Activated CD4-positive, alpha-beta T cell treated with anti-CD3 and anti-CD28 coated beads, Interleukin-2, amount 50 U/mL, for 48 hours (primary cell): ENCODE measurements at regions not wholly inside any gene's neighbourhood (a gene's known extent, or its start where the extent isn't known, plus 50 kb on each side); places are given as distances from the start of the nearest gene placed in this dataset.

Source experiments
- DNase-seq, 2 experiments: peaks; one replicate each; pipeline ENCODE4 v3.0.0-alpha.2; 2020

DNA sequence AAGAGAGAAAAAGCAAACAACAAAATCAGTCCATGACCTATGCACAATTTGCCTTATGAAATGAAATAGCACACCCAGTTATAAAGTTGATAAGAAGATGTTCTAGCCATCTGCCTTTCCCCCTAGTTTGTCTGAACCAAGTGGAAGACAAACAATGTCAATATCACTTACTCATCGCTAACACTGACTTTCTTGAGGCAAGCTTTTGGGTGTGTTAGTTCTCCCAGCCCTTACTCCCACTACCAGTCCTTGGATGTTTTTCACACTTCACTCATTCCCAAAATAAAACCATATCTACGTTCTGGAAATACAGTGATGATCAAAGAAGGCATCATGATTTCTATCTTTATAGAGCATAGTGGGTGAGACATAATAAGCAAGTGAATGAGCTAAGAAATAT, 393.8 kb downstream of the PCDH20 start:
- no peak for DNase-seq

DNA sequence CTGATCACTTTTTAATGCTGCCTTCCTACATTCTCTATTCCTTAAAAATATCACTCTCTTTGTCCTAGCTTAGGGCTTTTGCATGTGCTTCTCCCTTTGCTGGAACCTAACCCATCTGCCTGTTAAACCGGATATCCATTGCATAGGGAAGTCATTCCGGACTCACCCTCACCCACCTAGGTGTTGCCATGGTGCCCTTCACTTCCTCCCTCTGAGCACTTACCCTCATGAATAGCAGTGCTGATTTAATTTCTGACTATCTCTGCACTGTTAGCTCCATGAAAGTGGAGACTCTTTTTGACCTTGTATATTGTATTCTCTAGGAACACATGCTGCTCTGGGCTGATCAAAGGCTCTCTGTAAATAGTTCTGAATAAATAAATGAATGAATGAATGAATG, 401.9 kb downstream of the PCDH20 start:
- DNase-seq = no peak

DNA sequence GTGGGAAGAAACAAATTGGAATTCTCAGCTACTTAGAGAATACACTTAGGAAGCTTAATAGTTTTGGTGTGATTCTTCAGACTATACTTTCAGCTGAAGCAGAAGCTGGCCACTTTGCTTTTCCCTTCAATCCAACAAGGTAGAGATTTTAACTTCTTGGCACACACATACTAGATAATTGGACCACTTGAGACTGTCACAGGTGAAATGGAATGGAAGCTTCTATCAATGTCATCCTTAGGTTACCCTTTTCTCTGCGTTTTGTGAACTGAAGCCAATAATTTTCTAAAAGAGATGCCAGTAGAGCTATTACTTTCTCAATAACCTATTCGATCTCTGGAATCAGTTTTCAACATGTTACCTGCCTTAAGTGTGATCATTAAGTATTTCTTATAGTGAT, 405.3 kb downstream of the PCDH20 start:
- no peak for DNase-seq

DNA sequence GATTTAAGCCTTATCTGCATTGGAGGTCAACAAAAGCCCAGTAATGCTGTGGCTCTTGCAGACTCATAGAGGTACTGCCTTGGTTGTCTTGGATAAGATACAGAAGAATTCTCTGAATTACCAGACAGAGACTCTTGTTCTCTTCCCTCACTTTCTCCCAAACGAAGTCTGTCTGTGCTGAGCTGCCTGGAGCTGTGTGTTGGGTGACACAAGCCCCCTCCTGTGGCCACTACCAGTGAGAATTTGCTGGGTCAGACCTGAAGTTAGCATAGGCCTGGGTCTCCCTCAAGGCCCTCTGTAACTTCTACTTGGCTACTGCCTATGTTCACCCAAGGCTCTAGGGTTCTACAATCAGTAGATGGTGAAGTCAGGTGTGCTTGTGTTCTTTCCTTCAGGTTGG, 413.0 kb downstream of the PCDH20 start:
- DNase-seq = no peak

DNA sequence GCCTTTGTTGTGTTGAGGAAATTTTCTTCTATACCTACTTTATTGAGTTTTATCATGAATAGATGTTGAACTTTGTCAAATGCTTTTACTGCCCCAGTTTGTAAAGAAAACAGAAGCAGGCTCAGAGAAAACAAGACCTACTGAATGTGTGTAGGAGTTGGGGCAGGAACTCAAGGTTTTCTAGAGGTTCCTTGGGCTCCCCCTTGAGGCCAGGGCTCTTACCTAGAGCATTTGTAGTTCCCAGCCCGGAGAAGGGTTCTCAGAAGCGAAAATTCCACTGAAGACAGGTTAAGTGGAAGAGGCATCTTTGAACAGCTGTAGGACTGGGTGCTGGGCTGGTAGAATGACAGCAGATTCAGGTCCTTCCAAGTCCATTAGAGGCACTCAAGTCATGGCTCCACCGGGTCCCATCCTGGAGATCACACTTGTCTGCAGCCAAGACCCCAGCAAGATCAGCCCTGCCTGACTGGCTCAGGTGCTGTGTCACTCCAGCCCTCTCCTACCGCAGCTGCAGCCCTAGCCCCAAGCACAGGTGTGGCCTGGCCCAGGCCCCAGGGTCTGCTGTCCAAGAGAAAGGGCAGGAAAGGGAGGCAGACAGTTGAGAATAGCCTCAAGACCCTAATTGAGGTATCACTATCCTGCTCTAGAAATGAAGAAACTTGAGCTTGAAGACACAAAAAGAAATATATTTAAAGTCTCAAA, 425.5 kb downstream of the PCDH20 start:
- no peak for DNase-seq

DNA sequence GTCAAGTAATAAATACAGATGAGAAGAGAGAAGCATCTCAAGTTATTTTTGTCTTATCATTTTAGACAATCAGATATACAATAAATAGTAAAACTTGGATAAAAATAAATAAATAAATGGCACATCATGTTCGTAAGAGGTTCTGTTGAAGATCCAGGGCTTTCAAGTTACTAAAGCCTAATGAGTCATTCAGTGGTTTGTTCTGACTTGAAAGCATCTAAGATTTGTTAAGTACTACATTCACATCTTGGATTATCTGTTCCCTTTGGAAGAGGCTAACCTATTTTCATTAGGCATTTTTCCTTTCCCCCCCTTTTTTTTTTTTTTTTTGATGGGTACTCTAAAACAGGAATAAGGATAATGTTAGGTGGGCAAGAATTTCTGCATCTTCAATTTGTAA, 429.3 kb downstream of the PCDH20 start:
- DNase-seq = no peak

DNA sequence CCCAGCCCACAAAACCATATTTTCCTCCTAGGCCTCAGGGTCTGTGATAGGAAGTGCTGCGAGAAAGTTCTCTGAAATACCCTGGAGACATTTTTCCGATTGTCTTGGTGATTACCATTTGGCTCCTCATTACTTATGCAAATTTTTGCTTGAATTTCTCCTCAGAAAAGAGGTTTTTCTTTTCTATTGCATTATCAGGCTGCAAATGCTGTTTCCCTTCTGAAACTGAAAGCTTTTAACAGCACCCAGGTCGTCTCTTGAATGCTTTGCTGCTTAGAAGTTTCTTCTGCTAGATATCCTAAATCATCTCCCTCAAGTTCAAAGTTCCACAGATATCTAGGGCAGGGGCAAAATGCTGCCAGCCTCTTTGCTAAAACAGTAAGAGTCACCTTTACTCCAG, 434.2 kb downstream of the PCDH20 start:
- DNase-seq = no peak

DNA sequence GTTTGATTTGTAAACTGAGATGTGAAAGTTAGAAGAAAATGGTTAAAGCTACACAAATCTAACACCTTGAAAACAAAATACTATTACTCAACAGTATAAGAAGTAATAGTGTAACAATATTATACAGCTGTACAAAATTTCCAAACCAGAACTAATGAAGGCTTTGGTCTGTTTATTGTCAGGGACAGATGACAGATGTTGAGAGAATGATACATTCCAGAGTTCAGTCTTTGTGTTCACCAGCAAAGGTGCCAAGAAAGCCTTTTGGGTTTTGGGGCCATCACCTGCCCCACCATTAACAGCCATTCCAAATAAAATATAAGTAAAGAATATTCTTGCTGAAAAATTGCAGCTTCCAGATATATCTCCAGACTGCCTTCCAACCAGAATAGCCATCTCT, 439.3 kb downstream of the PCDH20 start:
- no peak for DNase-seq

DNA sequence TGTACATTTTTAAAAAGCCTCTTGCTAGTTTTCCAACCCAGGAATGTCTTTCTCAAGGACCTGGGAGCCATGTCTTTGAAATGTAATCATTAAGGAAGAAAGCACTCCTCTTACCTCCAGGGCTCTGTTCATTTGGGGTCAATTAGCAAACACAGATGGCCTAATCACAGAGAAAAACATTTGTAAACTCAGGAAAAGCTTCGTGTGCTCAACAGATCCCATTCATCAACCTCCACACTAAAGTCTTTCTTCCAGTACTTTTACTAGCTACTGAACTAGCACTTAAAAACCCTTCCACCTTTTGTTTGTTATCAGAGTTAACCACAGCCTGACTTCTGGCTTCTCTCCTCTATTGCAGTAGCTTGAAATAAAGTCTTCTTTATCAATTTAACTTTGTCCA, 441.4 kb downstream of the PCDH20 start:
- DNase-seq = no peak

DNA sequence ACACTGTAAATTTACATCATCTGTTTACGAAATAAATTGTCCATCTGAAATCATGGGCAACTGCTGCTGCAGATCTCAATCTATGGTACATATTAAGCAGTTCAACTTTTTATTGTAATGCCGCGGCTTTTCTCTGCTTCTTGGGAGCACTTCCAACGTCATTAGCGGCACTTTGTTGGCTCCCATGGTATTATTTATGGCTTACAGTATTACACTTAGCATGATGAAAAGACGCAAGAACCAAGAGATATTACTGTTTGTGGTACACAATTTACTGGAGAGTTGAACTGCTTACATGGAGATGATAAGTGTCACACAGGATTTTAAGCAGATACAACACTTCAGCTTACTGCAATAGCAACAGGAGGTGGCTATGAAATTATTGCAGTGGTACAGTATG, 442.1 kb downstream of the PCDH20 start:
- no peak for DNase-seq

DNA sequence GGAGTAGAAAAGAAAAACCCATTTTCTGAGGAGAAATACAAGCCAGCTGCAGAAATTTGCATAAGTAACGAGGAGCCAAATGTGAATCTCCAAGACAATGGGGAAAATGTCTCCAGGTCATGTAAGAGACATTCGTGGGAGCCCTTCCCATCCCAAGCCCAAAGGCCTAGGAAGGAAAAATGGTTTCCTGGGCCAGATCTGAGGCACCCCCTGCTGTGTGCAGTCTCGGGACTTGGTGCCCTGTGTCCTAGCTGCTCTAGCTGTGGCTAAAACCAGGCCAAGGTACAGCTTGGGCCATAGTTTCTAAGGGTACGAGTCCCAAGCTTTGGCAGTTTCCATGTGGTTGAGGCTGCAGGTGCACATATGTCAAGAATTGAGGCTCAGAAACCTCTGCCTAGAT, 444.9 kb downstream of the PCDH20 start:
- DNase-seq = no peak

DNA sequence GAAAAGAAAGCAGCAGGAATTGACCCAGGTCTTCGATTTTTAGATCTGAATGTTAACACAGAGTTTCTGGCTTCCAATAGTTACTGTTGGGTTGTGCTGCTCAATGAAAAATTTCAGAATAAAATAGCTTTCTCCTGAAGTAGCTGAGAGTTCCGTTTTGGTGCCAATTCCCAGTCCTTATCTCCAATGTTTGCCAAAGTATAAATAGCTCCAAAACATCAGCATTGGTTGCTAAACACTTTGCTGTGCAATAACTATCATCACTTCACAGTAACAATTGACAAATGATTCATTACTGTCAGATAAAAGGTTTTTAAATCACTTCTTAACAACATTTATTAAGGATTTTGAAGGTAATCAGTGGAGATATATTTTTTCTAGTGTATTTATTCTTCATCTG, 446.0 kb downstream of the PCDH20 start:
- DNase-seq = no peak

DNA sequence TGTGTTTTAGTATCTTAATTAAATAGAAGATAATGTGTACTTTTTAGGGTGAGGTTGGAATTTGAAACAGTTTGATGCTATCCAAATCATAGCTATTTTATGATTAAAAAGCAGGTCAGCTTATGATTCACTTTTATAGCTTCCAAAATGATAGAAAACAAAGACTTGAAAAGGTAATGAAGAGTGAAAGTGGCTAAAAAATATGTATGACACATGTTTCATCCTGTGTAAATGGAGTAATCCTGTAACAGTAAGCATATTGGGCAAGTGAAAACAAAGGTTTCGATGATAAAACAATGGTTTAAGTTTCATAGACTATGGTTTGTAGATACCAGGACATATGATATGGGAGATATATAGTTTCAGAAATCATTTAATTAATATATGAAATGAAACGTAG, 456.2 kb downstream of the PCDH20 start:
- no peak for DNase-seq

DNA sequence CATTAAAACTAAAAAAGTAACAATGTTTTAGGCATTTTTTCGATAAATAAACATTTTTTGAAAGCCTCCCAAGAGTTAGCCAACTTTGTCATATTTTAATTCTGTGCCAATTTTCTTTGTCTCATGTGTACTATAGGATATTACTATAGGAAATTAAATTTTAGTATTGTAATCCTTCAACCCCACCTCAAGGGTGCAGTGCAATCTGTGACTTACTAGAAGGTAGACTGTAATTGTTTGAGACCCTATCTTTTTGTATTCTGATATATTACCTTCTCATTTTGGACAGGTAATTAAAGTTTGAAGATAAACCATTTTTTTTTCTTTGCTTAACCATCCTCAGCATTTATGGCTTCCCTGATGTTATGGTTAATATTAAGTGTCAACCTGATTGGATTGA, 457.8 kb downstream of the PCDH20 start:
- DNase-seq = no peak

DNA sequence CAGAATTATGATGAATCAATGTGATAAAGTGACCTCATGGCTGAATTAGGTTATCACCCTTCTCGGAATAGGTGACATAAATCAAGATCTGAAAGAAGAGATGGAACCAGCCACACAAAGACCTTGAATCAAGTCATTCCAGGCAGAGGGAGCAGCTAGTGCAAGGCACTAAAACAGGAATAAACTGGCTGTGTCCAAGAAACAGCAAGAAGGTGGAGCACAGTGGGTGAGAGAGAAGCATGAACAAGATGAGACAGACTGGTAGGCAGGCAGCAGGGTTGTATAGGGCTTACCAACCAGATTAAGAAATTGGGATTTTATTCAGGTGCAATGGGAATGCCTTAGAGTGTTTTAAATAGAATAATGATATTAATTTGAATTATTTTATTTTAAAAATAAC, 470.3 kb downstream of the PCDH20 start:
- no peak for DNase-seq

DNA sequence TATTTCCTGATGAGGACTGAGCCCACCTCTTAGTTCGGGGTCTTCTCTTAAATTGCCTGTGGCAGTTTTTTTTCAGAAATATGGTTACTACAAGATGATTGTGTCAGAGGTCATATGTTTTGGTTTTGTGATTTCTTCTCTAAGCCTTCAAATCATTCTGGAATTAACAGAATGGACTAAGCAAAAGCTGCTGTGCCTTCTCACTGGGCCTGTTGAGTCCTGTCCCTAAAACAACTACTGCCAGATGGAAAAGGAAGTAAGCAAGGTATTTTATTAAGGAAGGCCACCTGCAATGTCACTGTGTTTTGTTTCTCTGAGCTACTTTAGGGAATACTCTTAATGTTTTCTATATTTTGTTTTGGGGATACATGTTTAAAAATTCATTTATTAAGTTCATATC, 470.8 kb downstream of the PCDH20 start:
- no peak for DNase-seq

DNA sequence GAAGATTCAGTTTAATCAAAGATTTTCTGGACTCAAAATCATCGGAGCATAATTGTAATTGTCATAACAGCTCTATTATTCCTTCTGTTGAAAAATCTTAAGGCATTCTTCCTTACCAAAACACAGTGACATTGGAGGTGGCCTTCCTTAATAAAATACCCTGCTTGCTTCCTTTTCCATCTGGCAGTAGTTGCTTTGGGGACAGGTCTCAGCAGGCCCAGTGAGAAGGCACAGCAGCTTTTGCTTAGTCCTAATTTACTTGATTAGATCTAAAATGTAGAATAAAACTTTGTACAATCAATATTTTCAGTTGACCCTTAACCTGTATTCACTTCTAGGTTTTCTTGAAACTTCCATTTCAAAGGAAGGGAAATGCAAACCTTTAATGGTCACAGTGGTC, 471.6 kb downstream of the PCDH20 start:
- no peak for DNase-seq

DNA sequence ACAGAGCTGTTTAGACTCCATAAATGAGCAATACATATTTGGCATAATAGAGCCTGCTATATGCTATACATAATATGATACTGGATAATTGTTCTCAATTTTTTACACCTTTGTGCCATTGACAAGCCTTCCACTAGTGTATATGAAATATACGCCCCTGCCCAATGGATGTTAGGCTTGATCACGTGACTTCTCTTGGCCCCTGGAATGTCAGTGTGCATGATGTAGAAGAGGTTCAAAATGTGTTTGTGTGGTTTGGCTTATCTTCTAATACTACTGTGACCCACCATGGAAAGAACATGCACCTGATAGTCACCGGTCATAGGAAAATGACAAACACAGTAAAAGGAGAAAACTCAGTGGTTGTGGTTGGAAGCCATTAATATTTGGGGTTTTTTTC, 479.4 kb downstream of the PCDH20 start:
- no peak for DNase-seq

DNA sequence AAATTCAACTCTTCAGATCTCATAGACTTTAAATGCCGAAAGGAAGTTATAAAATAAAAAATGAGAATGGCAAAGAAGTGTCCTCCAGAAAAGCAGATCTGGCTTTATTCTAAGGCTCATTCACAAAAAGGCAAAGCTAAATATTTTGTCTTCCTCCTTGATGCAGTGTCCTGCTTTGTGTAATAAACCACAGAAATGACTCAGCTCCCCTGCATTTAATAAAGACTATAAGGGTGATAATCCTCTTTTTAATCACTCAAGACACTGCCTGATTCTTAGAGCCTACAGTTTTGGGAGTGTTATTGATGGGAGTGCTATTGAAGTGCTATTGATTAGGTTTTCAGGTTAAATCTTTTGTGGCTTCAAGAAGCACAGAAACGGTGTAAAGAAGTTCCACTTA, 482.0 kb downstream of the PCDH20 start:
- no peak for DNase-seq

DNA sequence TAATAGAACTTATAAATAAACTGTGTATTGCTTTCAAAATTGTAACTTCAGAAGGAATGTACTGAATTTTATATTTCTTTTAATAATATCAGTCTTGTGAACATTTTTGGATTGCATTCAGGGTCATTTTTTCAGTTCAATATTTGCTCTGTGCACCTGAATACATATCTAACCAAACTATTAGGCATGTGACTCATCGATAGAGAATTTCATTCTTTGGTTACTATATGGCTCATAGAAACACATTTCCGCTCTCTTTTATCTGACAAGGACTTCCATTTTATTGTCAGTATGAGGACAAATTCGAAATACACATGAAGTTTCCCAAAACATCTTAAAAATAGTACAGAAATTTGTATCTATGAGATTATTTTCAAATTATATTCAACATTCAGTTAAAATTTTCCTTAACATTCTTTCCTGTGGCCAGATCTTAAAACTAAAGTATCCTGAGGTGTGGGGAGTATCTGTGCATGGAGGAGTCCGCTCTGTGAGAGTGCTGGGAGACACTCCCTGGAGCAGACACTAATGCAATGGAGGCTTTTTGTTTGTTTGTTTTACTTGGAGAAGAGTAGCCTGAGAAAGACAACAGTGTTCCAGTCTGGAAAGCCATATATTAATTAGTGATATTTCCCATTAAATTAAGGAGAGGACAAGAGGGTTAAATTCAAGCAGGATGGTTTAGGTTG, 483.6 kb downstream of the PCDH20 start:
- no peak for DNase-seq

DNA sequence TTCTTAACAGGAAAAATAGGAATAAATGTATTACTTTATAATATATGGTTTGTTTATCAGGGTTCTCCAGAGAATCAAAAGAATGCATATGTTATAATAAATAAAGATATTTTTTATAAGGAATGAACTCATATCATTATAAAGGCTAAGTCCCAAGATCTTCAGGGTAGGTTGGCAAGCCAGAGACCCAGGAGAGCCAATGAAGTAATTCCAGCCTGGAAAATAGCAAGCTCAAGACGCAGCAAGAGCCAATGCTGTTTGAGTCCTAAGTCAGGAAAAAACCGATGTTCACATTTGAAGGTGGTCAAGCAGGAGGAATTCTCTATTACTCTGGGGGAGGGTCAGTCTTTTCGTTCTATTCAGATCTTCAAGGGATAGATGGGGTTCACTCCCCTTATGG, 490.0 kb downstream of the PCDH20 start:
- DNase-seq = no peak

DNA sequence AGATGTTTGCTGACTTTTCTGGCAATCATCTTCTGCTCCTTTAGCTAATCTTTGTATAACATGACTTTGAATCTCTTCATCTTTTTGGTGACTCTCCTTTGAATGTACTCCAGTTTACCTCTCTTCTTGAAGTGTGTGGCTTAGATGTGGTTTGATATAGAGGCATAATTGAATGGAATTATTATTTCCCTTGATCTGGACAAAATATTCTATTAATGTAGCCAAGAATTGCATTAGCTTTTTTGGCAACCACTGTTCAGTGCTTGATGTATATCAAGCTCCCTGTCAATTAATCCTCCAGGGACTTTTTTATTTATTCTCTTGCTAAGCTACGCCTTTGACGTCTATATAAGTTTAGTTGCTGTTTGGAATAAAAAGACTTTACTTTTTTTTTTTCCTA, 490.8 kb downstream of the PCDH20 start:
- DNase-seq = no peak

DNA sequence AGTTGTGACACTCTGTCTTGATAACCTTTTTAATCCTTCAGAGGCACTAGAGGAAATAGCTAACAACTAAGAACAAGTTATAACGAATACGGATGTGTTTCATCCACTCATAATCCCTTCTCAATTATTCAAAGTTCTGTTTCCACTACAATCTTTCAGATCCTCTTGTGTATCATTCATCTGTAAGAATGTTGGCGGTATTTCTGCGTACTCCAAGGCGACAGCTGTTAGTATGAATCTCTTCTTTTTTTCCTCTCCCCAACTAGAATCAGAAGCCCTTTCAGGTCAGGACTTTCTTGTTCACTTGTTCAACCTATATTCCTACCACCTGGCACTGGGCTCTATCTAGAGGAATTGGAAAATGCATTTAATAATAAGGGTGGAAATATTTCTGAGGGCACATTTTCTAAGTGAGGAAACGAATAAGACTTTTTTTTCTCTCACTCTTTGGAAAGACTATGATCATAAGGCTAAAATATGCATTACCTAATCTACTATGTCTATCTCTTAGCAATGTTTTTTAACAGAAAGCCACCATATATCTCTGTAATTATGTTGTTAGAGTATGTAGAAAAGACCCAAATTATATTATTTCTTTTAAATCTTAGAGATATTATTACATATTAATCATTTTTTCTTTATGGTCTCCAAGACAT, 492.9 kb downstream of the PCDH20 start:
- DNase-seq = no peak

DNA sequence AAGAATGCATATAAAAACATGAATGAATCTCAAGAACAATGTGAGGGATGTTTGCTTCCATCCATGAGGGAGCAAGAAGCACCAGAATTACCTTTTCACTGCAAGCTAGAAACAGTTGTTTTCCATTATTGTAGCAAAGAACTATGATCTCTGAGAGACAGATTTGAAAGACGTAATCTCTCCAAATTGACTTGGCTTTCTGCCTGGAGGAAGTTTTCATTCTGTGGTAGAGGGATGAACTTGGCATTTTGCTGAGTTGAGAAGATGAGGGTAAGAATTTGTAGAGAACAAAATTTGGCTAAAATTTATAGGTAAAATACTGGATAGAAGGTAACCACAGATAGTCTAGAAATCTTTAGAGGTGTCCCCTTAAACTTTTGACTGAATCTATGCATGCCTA, 496.8 kb downstream of the TDRD3 start:
- no peak for DNase-seq

DNA sequence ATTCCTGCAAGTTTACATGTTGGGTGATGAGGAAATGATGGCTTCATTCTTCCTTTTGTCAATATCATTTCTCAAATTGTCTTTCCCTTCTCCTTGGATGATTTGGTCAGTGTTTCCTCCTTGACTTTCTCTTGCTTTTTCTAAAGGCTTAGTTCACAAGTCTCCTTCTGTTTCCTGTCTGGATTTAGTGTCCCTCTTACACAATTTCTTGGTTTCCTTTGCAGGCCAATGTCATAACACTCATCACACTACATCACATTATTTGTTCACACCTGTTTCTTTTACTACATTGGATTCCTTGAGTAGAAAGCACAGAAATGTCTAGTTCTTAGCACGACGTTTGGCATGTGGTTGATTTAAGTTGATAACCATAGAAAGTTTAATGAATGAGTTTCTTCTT, 490.7 kb downstream of the TDRD3 start:
- DNase-seq = no peak
